Breast epithelium (tissue), 3 donors: ENCODE measurements at regions not wholly inside any gene's neighbourhood (a gene's known extent, or its start where the extent isn't known, plus 50 kb on each side); places are given as distances from the start of the nearest gene placed in this dataset.

Experiments used
- CTCF ChIP-seq, 3 donors: fragments of 450-650 bp; IDR thresholded peaks; one replicate each; pipeline ENCODE4 v1.5.1; 2016 to 2017; ENCODE audit warnings: antibody characterized with exemption in 3 of 3, mild to moderate bottlenecking in 3 of 3, moderate library complexity in 3 of 3
- POLR2A ChIP-seq: fragments of 450-650 bp; IDR thresholded peaks from one replicate; pipeline ENCODE4 v1.6.1; 2016; ENCODE audit warnings: antibody characterized with exemption, mild to moderate bottlenecking, moderate library complexity

DNA sequence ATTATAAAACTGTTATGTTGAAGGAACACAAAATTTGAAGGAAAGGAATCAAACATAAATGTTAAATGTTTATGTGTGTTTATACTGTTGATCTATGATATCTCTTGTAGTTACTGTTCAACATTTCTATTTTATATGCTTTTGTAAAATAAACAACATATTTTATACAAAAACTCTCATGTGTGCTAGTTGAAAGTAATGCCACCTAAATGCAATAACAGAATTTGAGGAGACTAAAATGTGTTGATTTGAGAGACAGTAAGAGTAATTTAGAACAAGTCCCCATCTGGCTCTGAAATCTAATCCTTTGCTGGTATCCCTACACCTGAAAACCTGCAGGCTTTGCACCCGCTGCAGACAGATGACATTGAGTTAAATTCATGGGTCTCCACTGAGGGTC lies 95.7 kb upstream of the TOP3B start:
- TF ChIP-seq CTCF (IDR thresholded peaks at IDR 0.05) = no peak
- no peak for TF ChIP-seq POLR2A
